ENCODE measurements at regions not wholly inside any gene's neighbourhood (a gene's known extent, or its start where the extent isn't known, plus 50 kb on each side); places are given as distances from the start of the nearest gene placed in this dataset.

GRCh38 chr6:163992701-163993100 is 578.2 kb downstream of the QKI start:
- TF ChIP-seq EZH2phosphoT487 (IDR thresholded peaks at IDR 0.05; ENCODE audit: insufficient read depth, low read depth): no peak
- no peak for TF ChIP-seq EZH2 (IDR thresholded peaks at IDR 0.05; ENCODE audit: insufficient read depth, poor library complexity, severe bottlenecking)
